DND-41 (cell line): ENCODE measurements at regions not wholly inside any gene's neighbourhood (a gene's known extent, or its start where the extent isn't known, plus 50 kb on each side); places are given as distances from the start of the nearest gene placed in this dataset.

Source experiments
- CTCF ChIP-seq: IDR thresholded peaks from 2 replicates; pipeline ENCODE4 v1.5.1; 2012; ENCODE audit warnings: borderline replicate concordance, low read length, moderate library complexity, mild to moderate bottlenecking; ENCODE audit not compliant: poor library complexity, severe bottlenecking; ENCODE audit errors: extremely low read depth
- EZH2 ChIP-seq: IDR thresholded peaks from 3 replicates; pipeline ENCODE4 v1.6.1; 2012; ENCODE audit warnings: borderline replicate concordance, low read depth, mild to moderate bottlenecking, moderate library complexity, low read length, inconsistent platforms; ENCODE audit not compliant: severe bottlenecking

GRCh38 chr2:20541294-20541640, 94.4 kb downstream of the RHOB start:
- TF ChIP-seq CTCF (no peak), EZH2 (no peak)
